GM12878 (cell line): ENCODE measurements at regions not wholly inside any gene's neighbourhood (a gene's known extent, or its start where the extent isn't known, plus 50 kb on each side); places are given as distances from the start of the nearest gene placed in this dataset.
"Not testable (repeated sequence)": the region's sequence is repeated elsewhere in the genome, so short reads cannot be mapped to it uniquely, and the experiment has no call there.

ENCODE experiments used
- ATAC-seq: fragments of 200-7000 bp; cut with Tn5 transposase; 3 replicates; pipeline ENCODE4 v1.9.1; 2020; ENCODE audit warnings: mild to moderate bottlenecking, moderate library complexity
- BruUV-seq: library from RNA; stranded (reverse); fragments of 400-500 nt; replicated peaks from 2 replicates; lab custom pipeline; 2021; lab: Mats Ljungman, UMichigan
- CTCF ChIA-PET: fragments of 300-600 bp; sonication (Branson Sonifier 250); formaldehyde crosslinking; extraction: SDS; loops from one replicate; lab custom pipeline; 2021; ENCODE audit warnings: inconsistent platforms; lab: Yijun Ruan, JAX
- POLR2A ChIA-PET: fragments of 350-600 bp; formaldehyde crosslinking; extraction: SDS; loops from one replicate; lab custom pipeline; 2021; ENCODE audit warnings: inconsistent platforms; lab: Charles Lee
- RAD21 ChIA-PET: fragments of 300-600 bp; sonication (Branson Sonifier 250); formaldehyde crosslinking; loops from one replicate; lab custom pipeline; 2023; ENCODE audit warnings: antibody characterized with exemption; ENCODE audit not compliant: unreplicated experiment; lab: Charles Lee
- SMC1A ChIA-PET: fragments of 300-600 bp; sonication (Branson Sonifier 250); formaldehyde crosslinking; loops from one replicate; lab custom pipeline; 2023; ENCODE audit not compliant: unreplicated experiment, uncharacterized antibody; lab: Charles Lee
- DNase-seq: peaks from one replicate; pipeline ENCODE4 v3.0.0-alpha.2; 2011; ENCODE audit warnings: low read depth, low spot score
- FAIRE-seq: peaks from 3 replicates; lab custom pipeline; 2011; peaks lifted over from hg19 to GRCh38; lab: Jason Lieb, UNC
- H2AFZ ChIP-seq: 2 replicates; pipeline ENCODE4 v1.6.0; 2011; ENCODE audit warnings: low read depth, low read length, control low read depth; ENCODE audit not compliant: control insufficient read depth
- H3K27ac ChIP-seq: 2 replicates; pipeline ENCODE4 v1.5.1; 2011; ENCODE audit warnings: control low read depth; ENCODE audit not compliant: control insufficient read depth, insufficient read depth
- H3K27me3 ChIP-seq, 2 experiments: replicated peaks in 1 of 2; 2 replicates each; pipeline versions ENCODE4 v1.6.0 to v1.6.1; 2011; ENCODE audit warnings: low read length in 1 of 2; ENCODE audit not compliant: control insufficient read depth in 2 of 2, insufficient read depth in 2 of 2
- H3K36me3 ChIP-seq, 2 experiments: 2 replicates each; pipeline ENCODE4 v1.5.1; 2011; ENCODE audit warnings: low read length in 1 of 2; ENCODE audit not compliant: control insufficient read depth in 2 of 2, insufficient read depth in 2 of 2
- H3K4me1 ChIP-seq: 2 replicates; pipeline ENCODE4 v1.6.1; 2011; ENCODE audit warnings: mild to moderate bottlenecking, low read length, moderate library complexity, mixed read lengths; ENCODE audit not compliant: control insufficient read depth, insufficient read depth
- H3K4me2 ChIP-seq: 2 replicates; pipeline ENCODE4 v1.6.0; 2011; ENCODE audit warnings: control low read depth; ENCODE audit not compliant: control insufficient read depth, insufficient read depth
- H3K4me3 ChIP-seq: fragments of 200-600 bp; sonication (generic); 2 replicates; pipeline ENCODE4 v1.5.1; 2016
- H3K79me2 ChIP-seq: 2 replicates; pipeline ENCODE4 v1.6.0; 2011; ENCODE audit warnings: low read length; ENCODE audit not compliant: control insufficient read depth, insufficient read depth
- H3K9ac ChIP-seq: 2 replicates; pipeline ENCODE4 v1.8.0; 2011; ENCODE audit warnings: low read length, control low read depth, mixed read lengths; ENCODE audit not compliant: control insufficient read depth, insufficient read depth
- H3K9me3 ChIP-seq: replicated peaks from 3 replicates; pipeline ENCODE4 v1.5.1; 2011; ENCODE audit warnings: mild to moderate bottlenecking, low read length; ENCODE audit not compliant: control insufficient read depth, insufficient read depth
- H4K20me1 ChIP-seq: 2 replicates; pipeline ENCODE4 v1.6.0; 2011; ENCODE audit not compliant: control insufficient read depth, insufficient read depth
- ATF7 ChIP-seq: fragments of 450-650 bp; IDR thresholded peaks from 2 replicates; pipeline ENCODE4 v1.6.1; 2016; ENCODE audit warnings: low read depth, mild to moderate bottlenecking
- JUND ChIP-seq: IDR thresholded peaks from 2 replicates; pipeline ENCODE4 v1.6.1; 2012; ENCODE audit warnings: low read depth, mild to moderate bottlenecking, low read length, improper control_type of control experiment, moderate library complexity
- MYC ChIP-seq: IDR thresholded peaks from 2 replicates; pipeline ENCODE4 v1.6.1; 2011; ENCODE audit warnings: mild to moderate bottlenecking, low read length, moderate library complexity, inconsistent platforms; ENCODE audit not compliant: insufficient read depth, insufficient replicate concordance, insufficient read length, severe bottlenecking
- NFYB ChIP-seq: IDR thresholded peaks from 2 replicates; pipeline ENCODE4 v1.6.1; 2011; ENCODE audit warnings: low read depth, mild to moderate bottlenecking, low read length, improper control_type of control experiment, moderate library complexity; ENCODE audit not compliant: insufficient read depth
- NR2C2 ChIP-seq: IDR thresholded peaks from 2 replicates; pipeline ENCODE4 v1.6.1; 2011; ENCODE audit warnings: borderline replicate concordance, low read depth; ENCODE audit not compliant: control insufficient read depth, insufficient read length
- RCOR1 ChIP-seq: conservative IDR thresholded peaks from 2 replicates; pipeline ENCODE4 v1.6.1; 2012; ENCODE audit warnings: low read depth, low read length, improper control_type of control experiment
- RELA ChIP-seq: fragments of 450-650 bp; IDR thresholded peaks from 2 replicates; pipeline ENCODE4 v1.8.0; 2014; ENCODE audit warnings: borderline replicate concordance; ENCODE audit not compliant: partially characterized antibody
- WGBS: methylation state at CpG from one replicate; pipeline ENCODE4 v1.1.6; 2016; ENCODE audit warnings: low lambda C conversion rate; ENCODE audit not compliant: insufficient replicate concordance, insufficient coverage; ENCODE audit errors: missing lambda C conversion rate; 5-methylcytosine and 5-hydroxymethylcytosine counted together
- in situ Hi-C: fragments of 300-500 bp; cut with MboI; formaldehyde crosslinking; loops from 9 replicates; pipeline ENCODE4 v1.14.3; 2018; ENCODE audit warnings: mixed read lengths
- intact Hi-C: fragments of 100-400 bp; cut with micrococcal nuclease; formaldehyde crosslinking; loops from one replicate; pipeline ENCODE4 v1.14.2; 2022; ENCODE audit not compliant: unreplicated experiment
- TF ChIP-seq, protein P1 (sequence below): fragments of 450-650 bp; IDR thresholded peaks from 2 replicates; pipeline ENCODE4 v1.6.1; 2017; ENCODE audit warnings: borderline replicate concordance

DNA sequence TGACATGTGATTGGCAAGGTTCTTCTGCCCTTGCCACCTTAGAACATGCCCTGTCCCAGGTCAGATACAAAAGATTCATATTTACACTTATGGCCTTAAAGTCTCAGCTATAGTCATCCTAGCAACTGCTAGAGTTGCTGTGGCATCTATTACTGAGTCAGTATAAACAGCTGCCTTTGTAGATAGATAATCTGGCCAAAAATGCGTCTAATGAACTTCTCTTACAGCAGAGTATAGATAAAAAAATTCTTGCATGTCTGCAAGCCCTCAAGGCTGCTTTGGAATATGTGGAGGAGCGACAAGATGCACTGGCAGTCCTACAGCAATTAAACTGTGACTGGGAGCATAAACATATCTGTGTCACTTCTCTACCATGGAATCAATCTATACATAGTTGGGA lies 1209.7 kb upstream of the PABPC4L start (continued):
- TF ChIP-seq, protein P1, sequence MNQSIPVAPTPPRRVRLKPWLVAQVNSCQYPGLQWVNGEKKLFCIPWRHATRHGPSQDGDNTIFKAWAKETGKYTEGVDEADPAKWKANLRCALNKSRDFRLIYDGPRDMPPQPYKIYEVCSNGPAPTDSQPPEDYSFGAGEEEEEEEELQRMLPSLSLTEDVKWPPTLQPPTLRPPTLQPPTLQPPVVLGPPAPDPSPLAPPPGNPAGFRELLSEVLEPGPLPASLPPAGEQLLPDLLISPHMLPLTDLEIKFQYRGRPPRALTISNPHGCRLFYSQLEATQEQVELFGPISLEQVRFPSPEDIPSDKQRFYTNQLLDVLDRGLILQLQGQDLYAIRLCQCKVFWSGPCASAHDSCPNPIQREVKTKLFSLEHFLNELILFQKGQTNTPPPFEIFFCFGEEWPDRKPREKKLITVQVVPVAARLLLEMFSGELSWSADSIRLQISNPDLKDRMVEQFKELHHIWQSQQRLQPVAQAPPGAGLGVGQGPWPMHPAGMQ, result no peak
- TF ChIP-seq JUND (no peak), RCOR1 (no peak), RELA (no peak), NFYB (no peak), ATF7 (no peak), NR2C2 (no peak), MYC (no peak)

DNA sequence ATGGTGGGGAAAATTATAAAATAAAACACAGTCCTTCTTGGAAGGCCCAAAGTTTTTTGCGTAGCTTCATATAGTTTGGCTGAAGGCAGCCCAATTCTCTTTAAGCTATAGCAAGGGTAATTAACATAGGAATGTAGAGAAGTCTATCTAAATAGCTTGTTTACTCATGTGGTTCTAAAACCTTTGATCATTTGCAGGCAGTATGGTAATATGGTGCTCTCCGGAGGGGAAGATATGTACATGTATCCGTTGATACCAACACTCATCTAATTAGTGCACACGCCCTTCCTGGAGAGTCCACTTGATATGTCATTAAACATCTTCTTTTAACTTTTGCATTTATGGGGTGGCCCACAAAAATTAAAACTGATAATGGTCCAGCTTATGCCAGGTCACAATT lies 1207.7 kb upstream of the PABPC4L start:
- SMC1A ChIA-PET, CTCF ChIA-PET: not testable (repeated sequence)

More for the DNA sequence above, 1207.7 kb upstream of the PABPC4L start:
- H3K27ac ChIP-seq, H3K9me3 ChIP-seq, H3K79me2 ChIP-seq, RAD21 ChIA-PET, H3K27me3 ChIP-seq, H3K4me2 ChIP-seq, POLR2A ChIA-PET, H3K36me3 ChIP-seq, H3K4me1 ChIP-seq, FAIRE-seq, DNase-seq, H3K4me3 ChIP-seq, in situ Hi-C loops, ATAC-seq, H3K9ac ChIP-seq, H4K20me1 ChIP-seq, BruUV-seq, H2AFZ ChIP-seq, intact Hi-C loops: not testable (repeated sequence)
- 56% methylated on average over 4 of the region's 4 CpGs for WGBS
